ENCODE measurements at regions not wholly inside any gene's neighbourhood (a gene's known extent, or its start where the extent isn't known, plus 50 kb on each side); places are given as distances from the start of the nearest gene placed in this dataset.

DNA sequence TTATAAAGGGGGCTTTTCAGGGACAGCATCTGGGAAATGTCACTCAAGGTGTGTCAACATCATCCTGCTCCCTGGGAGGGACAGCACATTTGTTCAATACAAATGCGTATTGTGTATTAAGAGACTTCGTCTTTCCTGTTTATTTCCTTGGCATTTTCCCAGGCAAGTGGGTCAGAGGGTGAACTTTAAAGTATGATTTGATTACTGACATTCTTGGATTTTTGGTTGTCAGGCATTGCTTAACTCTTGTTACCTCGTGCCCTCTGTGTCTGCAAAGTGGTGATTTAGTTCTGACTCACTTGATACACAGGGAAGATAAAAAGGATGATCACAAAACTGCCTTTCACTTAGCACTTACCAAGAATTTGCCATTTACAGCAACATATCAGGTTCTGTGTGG is 292.7 kb downstream of the SUCLA2 start:
- Histone ChIP-seq H3K18ac (ENCODE audit: low read length) (no peak overlapping the region), H3K4me1 (ENCODE audit: control insufficient read depth in 2 of 2, insufficient read depth in 1 of 2, low read depth in 1 of 2, low read length in 2 of 2) (no peaks in the 10 kb centered on the region)
- no CpG with 5 or more reads among the region's 3 CpGs for WGBS, 2 donors (ENCODE audit: extremely low coverage in 2 of 2, insufficient read length in 2 of 2, insufficient replicate concordance in 1 of 2)

DNA sequence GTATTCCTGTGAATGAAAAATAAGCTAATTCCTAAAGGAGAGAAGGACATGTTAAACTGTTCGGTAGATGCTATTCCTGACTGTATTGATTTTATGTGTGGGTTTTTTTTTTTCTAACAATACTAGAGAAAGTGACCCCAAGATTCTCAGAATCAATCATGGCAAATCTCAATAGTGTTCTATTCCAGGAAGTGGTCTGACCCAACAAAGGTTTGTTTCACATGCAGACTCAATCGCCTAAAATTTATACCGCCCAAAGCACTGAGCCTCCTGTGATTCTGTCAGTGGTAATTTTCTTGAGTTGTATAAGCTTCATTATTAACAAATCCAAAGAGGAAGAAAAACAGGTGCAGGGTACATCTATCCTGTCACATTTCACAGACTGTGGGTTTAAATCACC is 293.7 kb downstream of the SUCLA2 start:
- H3K36me3 ChIP-seq (replicated peaks in 1 of 2; ENCODE audit: control insufficient read depth in 2 of 2, insufficient read depth in 2 of 2, low read length in 2 of 2) = no peaks in the 10 kb centered on the region
- H3K23ac ChIP-seq (ENCODE audit: low read depth, low read length, poor library complexity) = no peak overlapping the region
- no peak overlapping the region for H2BK5ac ChIP-seq (ENCODE audit: low read length)
- H4K8ac ChIP-seq (ENCODE audit: low read depth, low read length) = no peak overlapping the region
- no peak overlapping the region for H3K9ac ChIP-seq (ENCODE audit: low read depth, low read length, poor library complexity)
- no peaks in the 10 kb centered on the region for H3K79me1 ChIP-seq (ENCODE audit: low read depth, low read length)
- H2AFZ ChIP-seq (ENCODE audit: low read length) = no peak overlapping the region
- H2BK15ac ChIP-seq (ENCODE audit: low read length) = no peak overlapping the region
- WGBS, 2 donors (ENCODE audit: extremely low coverage in 2 of 2, insufficient read length in 2 of 2, insufficient replicate concordance in 1 of 2) = no CpG with 5 or more reads among the region's 3 CpGs
- DNase-seq (ENCODE audit: low spot score) = no peak
- H3K18ac ChIP-seq (ENCODE audit: low read length) = no peak overlapping the region
- no peak overlapping the region for H2AK5ac ChIP-seq (ENCODE audit: low read depth, low read length)
- H3K4me2 ChIP-seq (ENCODE audit: insufficient read depth, low read length, poor library complexity, severe bottlenecking) = no peak overlapping the region
- H3K14ac ChIP-seq (ENCODE audit: low read length) = no peak overlapping the region
- H2BK12ac ChIP-seq (ENCODE audit: low read length) = no peak overlapping the region
- H4K91ac ChIP-seq (ENCODE audit: low read depth, low read length, poor library complexity) = no peak overlapping the region
- H3K4me1 ChIP-seq (ENCODE audit: control insufficient read depth in 2 of 2, insufficient read depth in 1 of 2, low read depth in 1 of 2, low read length in 2 of 2) = no peaks in the 10 kb centered on the region
- no peaks in the 10 kb centered on the region for H3K27me3 ChIP-seq (ENCODE audit: control insufficient read depth in 3 of 3, insufficient read depth in 3 of 3, low read depth in 1 of 3, low read length in 3 of 3)
- H3K4ac ChIP-seq (ENCODE audit: low read length) = no peak overlapping the region
- no peaks in the 10 kb centered on the region for H3K9me3 ChIP-seq (replicated peaks in 1 of 2; ENCODE audit: control insufficient read depth in 2 of 2, insufficient read depth in 1 of 2, low read depth in 1 of 2, low read length in 2 of 2)
- no peak overlapping the region for H2BK120ac ChIP-seq (ENCODE audit: low read depth, low read length)
- no peak overlapping the region for H3K4me3 ChIP-seq (ENCODE audit: low read length in 2 of 2)
- no peak overlapping the region for H3K27ac ChIP-seq (replicated peaks; ENCODE audit: low read length)

More for the DNA sequence above, 292.7 kb downstream of the SUCLA2 start:
- H2AFZ ChIP-seq (ENCODE audit: low read length) = no peak overlapping the region
- H3K27me3 ChIP-seq (ENCODE audit: control insufficient read depth in 3 of 3, insufficient read depth in 3 of 3, low read depth in 1 of 3, low read length in 3 of 3) = no peaks in the 10 kb centered on the region
- no peak overlapping the region for H3K14ac ChIP-seq (ENCODE audit: low read length)
- H2AK5ac ChIP-seq (ENCODE audit: low read depth, low read length) = no peak overlapping the region
- H3K9ac ChIP-seq (ENCODE audit: low read depth, low read length, poor library complexity) = no peak overlapping the region
- H2BK120ac ChIP-seq (ENCODE audit: low read depth, low read length) = no peak overlapping the region
- DNase-seq (ENCODE audit: low spot score) = no peak
- no peak overlapping the region for H3K4me3 ChIP-seq (ENCODE audit: low read length in 2 of 2)
- no peak overlapping the region for H2BK5ac ChIP-seq (ENCODE audit: low read length)
- H3K9me3 ChIP-seq (replicated peaks in 1 of 2; ENCODE audit: control insufficient read depth in 2 of 2, insufficient read depth in 1 of 2, low read depth in 1 of 2, low read length in 2 of 2) = no peaks in the 10 kb centered on the region
- no peak overlapping the region for H4K8ac ChIP-seq (ENCODE audit: low read depth, low read length)
- H3K27ac ChIP-seq (replicated peaks; ENCODE audit: low read length) = no peak overlapping the region
- no peak overlapping the region for H4K91ac ChIP-seq (ENCODE audit: low read depth, low read length, poor library complexity)
- H3K23ac ChIP-seq (ENCODE audit: low read depth, low read length, poor library complexity) = no peak overlapping the region
- H2BK12ac ChIP-seq (ENCODE audit: low read length) = no peak overlapping the region
- H2BK15ac ChIP-seq (ENCODE audit: low read length) = no peak overlapping the region
- no peak overlapping the region for H3K4me2 ChIP-seq (ENCODE audit: insufficient read depth, low read length, poor library complexity, severe bottlenecking)
- no peaks in the 10 kb centered on the region for H3K36me3 ChIP-seq (replicated peaks in 1 of 2; ENCODE audit: control insufficient read depth in 2 of 2, insufficient read depth in 2 of 2, low read length in 2 of 2)
- no peaks in the 10 kb centered on the region for H3K79me1 ChIP-seq (ENCODE audit: low read depth, low read length)
- H3K4ac ChIP-seq (ENCODE audit: low read length) = no peak overlapping the region

DNA sequence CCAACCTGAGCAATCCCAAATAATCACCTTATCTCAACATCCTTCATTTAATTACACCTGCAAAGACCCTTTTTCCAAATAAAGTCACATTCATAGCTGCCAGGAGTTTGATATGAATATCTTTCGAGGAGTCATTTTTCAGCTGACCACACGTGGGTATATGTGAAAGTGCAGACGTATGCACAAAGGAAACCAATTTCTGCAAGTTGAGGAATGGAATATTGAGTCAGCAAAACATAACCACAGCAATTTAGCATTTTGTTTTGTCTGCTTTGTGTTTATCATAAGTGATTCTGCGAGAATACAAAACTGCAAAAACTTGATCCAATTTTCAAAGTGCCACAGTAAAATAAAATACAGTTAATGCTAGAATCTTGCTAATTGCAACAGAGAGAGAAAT is 295.9 kb downstream of the SUCLA2 start:
- Histone ChIP-seq H3K14ac (ENCODE audit: low read length) (no peak overlapping the region), H3K9me3 (replicated peaks in 1 of 2; ENCODE audit: control insufficient read depth in 2 of 2, insufficient read depth in 1 of 2, low read depth in 1 of 2, low read length in 2 of 2) (no peaks in the 10 kb centered on the region), H3K23ac (ENCODE audit: low read depth, low read length, poor library complexity) (no peak overlapping the region), H3K4me1 (ENCODE audit: control insufficient read depth in 2 of 2, insufficient read depth in 1 of 2, low read depth in 1 of 2, low read length in 2 of 2) (no peaks in the 10 kb centered on the region), H3K4ac (ENCODE audit: low read length) (no peak overlapping the region), H4K8ac (ENCODE audit: low read depth, low read length) (no peak overlapping the region), H3K4me3 (ENCODE audit: low read length in 2 of 2) (no peak overlapping the region), H3K36me3 (replicated peaks in 1 of 2; ENCODE audit: control insufficient read depth in 2 of 2, insufficient read depth in 2 of 2, low read length in 2 of 2) (no peaks in the 10 kb centered on the region), H2BK15ac (ENCODE audit: low read length) (no peak overlapping the region), H2AK5ac (ENCODE audit: low read depth, low read length) (no peak overlapping the region), H3K27ac (replicated peaks; ENCODE audit: low read length) (no peak overlapping the region), H3K79me1 (ENCODE audit: low read depth, low read length) (no peaks in the 10 kb centered on the region), H2BK5ac (ENCODE audit: low read length) (no peak overlapping the region), H3K18ac (ENCODE audit: low read length) (no peak overlapping the region), H2AFZ (ENCODE audit: low read length) (no peak overlapping the region), H3K9ac (ENCODE audit: low read depth, low read length, poor library complexity) (no peak overlapping the region), H2BK120ac (ENCODE audit: low read depth, low read length) (no peak overlapping the region), H4K91ac (ENCODE audit: low read depth, low read length, poor library complexity) (no peak overlapping the region), H3K4me2 (ENCODE audit: insufficient read depth, low read length, poor library complexity, severe bottlenecking) (no peak overlapping the region), H3K27me3 (ENCODE audit: control insufficient read depth in 3 of 3, insufficient read depth in 3 of 3, low read depth in 1 of 3, low read length in 3 of 3) (no peaks in the 10 kb centered on the region), H2BK12ac (ENCODE audit: low read length) (no peak overlapping the region)
- no CpG with 5 or more reads among the region's 4 CpGs for WGBS, 2 donors (ENCODE audit: extremely low coverage in 2 of 2, insufficient read length in 2 of 2, insufficient replicate concordance in 1 of 2)
- no peak for DNase-seq (ENCODE audit: low spot score)

DNA sequence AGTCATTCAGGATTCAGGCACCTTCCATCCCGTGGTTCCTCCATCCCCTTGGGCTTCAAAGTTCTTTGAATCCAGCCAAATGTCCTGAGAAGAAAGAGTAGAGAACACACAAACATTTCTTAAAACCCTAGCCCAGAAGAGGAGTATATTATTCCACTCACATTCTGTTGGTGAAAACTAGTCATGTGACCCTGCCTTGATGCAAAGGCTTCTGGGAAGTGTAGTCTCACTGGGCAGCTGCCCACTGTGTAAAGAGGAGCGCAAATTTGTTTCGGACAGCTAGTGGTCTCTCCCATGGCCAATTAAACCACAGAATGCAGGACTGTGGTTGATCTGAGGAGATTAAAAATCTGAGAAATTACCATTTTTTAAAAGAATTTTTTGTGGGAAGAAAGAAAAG is 304.4 kb downstream of the SUCLA2 start:
- Histone ChIP-seq H3K4ac (ENCODE audit: low read length) (no peak overlapping the region), H3K14ac (ENCODE audit: low read length) (no peak overlapping the region), H4K91ac (ENCODE audit: low read depth, low read length, poor library complexity) (no peak overlapping the region), H3K9ac (ENCODE audit: low read depth, low read length, poor library complexity) (no peak overlapping the region), H3K23ac (ENCODE audit: low read depth, low read length, poor library complexity) (no peak overlapping the region), H3K9me3 (replicated peaks in 1 of 2; ENCODE audit: control insufficient read depth in 2 of 2, insufficient read depth in 1 of 2, low read depth in 1 of 2, low read length in 2 of 2) (no peaks in the 10 kb centered on the region), H2BK15ac (ENCODE audit: low read length) (no peak overlapping the region), H3K79me1 (ENCODE audit: low read depth, low read length) (no peaks in the 10 kb centered on the region), H4K8ac (ENCODE audit: low read depth, low read length) (no peak overlapping the region), H2AFZ (ENCODE audit: low read length) (no peak overlapping the region), H2BK120ac (ENCODE audit: low read depth, low read length) (no peak overlapping the region), H3K36me3 (replicated peaks in 1 of 2; ENCODE audit: control insufficient read depth in 2 of 2, insufficient read depth in 2 of 2, low read length in 2 of 2) (no peaks in the 10 kb centered on the region), H3K4me2 (ENCODE audit: insufficient read depth, low read length, poor library complexity, severe bottlenecking) (no peak overlapping the region), H3K27me3 (ENCODE audit: control insufficient read depth in 3 of 3, insufficient read depth in 3 of 3, low read depth in 1 of 3, low read length in 3 of 3) (no peaks in the 10 kb centered on the region), H3K4me1 (ENCODE audit: control insufficient read depth in 2 of 2, insufficient read depth in 1 of 2, low read depth in 1 of 2, low read length in 2 of 2) (no peaks in the 10 kb centered on the region), H2BK5ac (ENCODE audit: low read length) (no peak overlapping the region), H2BK12ac (ENCODE audit: low read length) (no peak overlapping the region), H3K27ac (replicated peaks; ENCODE audit: low read length) (no peak overlapping the region), H2AK5ac (ENCODE audit: low read depth, low read length) (no peak overlapping the region), H3K4me3 (ENCODE audit: low read length in 2 of 2) (no peak overlapping the region), H3K18ac (ENCODE audit: low read length) (no peak overlapping the region)
- no peak for DNase-seq (ENCODE audit: low spot score)
- no CpG with 5 or more reads among the region's 3 CpGs for WGBS, 2 donors (ENCODE audit: extremely low coverage in 2 of 2, insufficient read length in 2 of 2, insufficient replicate concordance in 1 of 2)
